Testis (tissue), 2 donors: ENCODE measurements at regions not wholly inside any gene's neighbourhood (a gene's known extent, or its start where the extent isn't known, plus 50 kb on each side); places are given as distances from the start of the nearest gene placed in this dataset.
"Not testable (repeated sequence)": the region's sequence is repeated elsewhere in the genome, so short reads cannot be mapped to it uniquely, and the experiment has no call there.

Experiments
- DNase-seq: peaks from one replicate; pipeline ENCODE4 v3.0.0-alpha.2; 2019
- H3K27ac ChIP-seq, 2 donors: fragments of 200-600 bp; sonication (generic); one replicate each; pipeline ENCODE4 v1.5.1; 2019
- H3K27me3 ChIP-seq: fragments of 200-600 bp; sonication (generic); one replicate; pipeline ENCODE4 v1.5.1; 2019
- H3K36me3 ChIP-seq: fragments of 200-600 bp; sonication (generic); one replicate; pipeline ENCODE4 v1.5.1; 2017; ENCODE audit warnings: low read depth; ENCODE audit errors: missing control alignments
- H3K4me1 ChIP-seq: fragments of 200-600 bp; sonication (generic); one replicate; pipeline ENCODE4 v1.5.1; 2019
- H3K4me3 ChIP-seq, 2 donors: fragments of 200-600 bp; sonication (generic); one replicate each; pipeline ENCODE4 v1.5.1; 2017 to 2019
- H3K9me3 ChIP-seq: fragments of 200-600 bp; sonication (generic); one replicate; pipeline ENCODE4 v1.5.1; 2017
- CTCF ChIP-seq, 3 experiments: fragments of 450-650 bp in 2 of 3; fragments of 200-600 bp in 1 of 3; sonication (generic) in 1 of 3; IDR thresholded peaks; one replicate each; pipeline ENCODE4 v1.5.1; 2016 to 2019; ENCODE audit warnings: antibody characterized with exemption in 3 of 3, mild to moderate bottlenecking in 2 of 3, moderate library complexity in 1 of 3
- POLR2A ChIP-seq: fragments of 450-650 bp; IDR thresholded peaks from one replicate; pipeline ENCODE4 v1.6.1; 2017; ENCODE audit warnings: antibody characterized with exemption, mild to moderate bottlenecking, moderate library complexity
- WGBS, 2 donors: methylation state at CpG; one replicate each; pipeline ENCODE4 v1.1.5; 2018; 5-methylcytosine and 5-hydroxymethylcytosine counted together
- intact Hi-C: fragments of 100-400 bp; cut with DNase I; formaldehyde crosslinking; loops from one replicate; pipeline ENCODE4 v1.15.1; 2023; ENCODE audit warnings: low total_unique reads

- WGBS, 2 donors: 80 to 83% methylated on average over 1 of the region's 1 CpG
- no peaks in the 10 kb centered on the region for H3K27me3 ChIP-seq
- no peaks in the 10 kb centered on the region for H3K9me3 ChIP-seq
- H3K27ac ChIP-seq: no peak overlapping the region
- H3K4me3 ChIP-seq: no peak overlapping the region
- intact Hi-C loops: no loop called here
- DNase-seq: no peak
- no peaks in the 10 kb centered on the region for H3K4me1 ChIP-seq
- TF ChIP-seq CTCF (IDR thresholded peaks at IDR 0.05) (no peak), POLR2A (no peak)
- H3K36me3 ChIP-seq: no peaks in the 10 kb centered on the region
These were observed 274.6 kb upstream of the SLC16A7 start for GRCh38 chr12:59321278-59321677.

GRCh38 chr12:59320112-59320511, 275.7 kb upstream of the SLC16A7 start:
- intact Hi-C loops: no loop called here
- Histone ChIP-seq H3K4me1 (no peaks in the 10 kb centered on the region), H3K27me3 (no peaks in the 10 kb centered on the region), H3K9me3 (no peaks in the 10 kb centered on the region), H3K27ac (no peak overlapping the region), H3K36me3 (no peaks in the 10 kb centered on the region), H3K4me3 (no peak overlapping the region)
- TF ChIP-seq POLR2A (no peak), CTCF (IDR thresholded peaks at IDR 0.05) (no peak)
- 92 to 95% methylated on average over 1 of the region's 1 CpG for WGBS, 2 donors
- DNase-seq: no peak

- no peak overlapping the region for H3K27ac ChIP-seq
- no peaks in the 10 kb centered on the region for H3K27me3 ChIP-seq
- intact Hi-C loops: no loop called here
- no peak for TF ChIP-seq CTCF (IDR thresholded peaks at IDR 0.05)
- TF ChIP-seq POLR2A: no peak
- no peaks in the 10 kb centered on the region for H3K4me1 ChIP-seq
- WGBS, 2 donors: 90 to 92% methylated on average over 2 of the region's 2 CpGs
- H3K36me3 ChIP-seq: no peaks in the 10 kb centered on the region
- H3K4me3 ChIP-seq: no peak overlapping the region
- no peak for DNase-seq
- H3K9me3 ChIP-seq: no peaks in the 10 kb centered on the region
These were observed 276.9 kb upstream of the SLC16A7 start for GRCh38 chr12:59318940-59319339.

GRCh38 chr12:59317598-59317997, 278.2 kb upstream of the SLC16A7 start:
- no peaks in the 10 kb centered on the region for H3K36me3 ChIP-seq
- 81 to 84% methylated on average over 6 of the region's 6 CpGs for WGBS, 2 donors
- H3K4me1 ChIP-seq: no peaks in the 10 kb centered on the region
- intact Hi-C loops: no loop called here
- no peak for DNase-seq
- TF ChIP-seq POLR2A (no peak), CTCF (IDR thresholded peaks at IDR 0.05) (no peak)
- H3K27me3 ChIP-seq: no peaks in the 10 kb centered on the region
- no peaks in the 10 kb centered on the region for H3K9me3 ChIP-seq
- no peak overlapping the region for H3K27ac ChIP-seq
- H3K4me3 ChIP-seq: no peak overlapping the region

- 82 to 95% methylated on average over 3 of the region's 3 CpGs for WGBS, 2 donors
These were observed 278.9 kb upstream of the SLC16A7 start for GRCh38 chr12:59316938-59317337.

GRCh38 chr12:59316354-59316753, 279.5 kb upstream of the SLC16A7 start:
- H3K27me3 ChIP-seq, H3K4me1 ChIP-seq, H3K36me3 ChIP-seq, H3K9me3 ChIP-seq, intact Hi-C loops, DNase-seq, H3K4me3 ChIP-seq, H3K27ac ChIP-seq: not testable (repeated sequence)
- 85 to 96% methylated on average over 13 of the region's 13 CpGs for WGBS, 2 donors

More at GRCh38 chr12:59316938-59317337, 278.9 kb upstream of the SLC16A7 start:
- Histone ChIP-seq H3K36me3 (no peaks in the 10 kb centered on the region), H3K9me3 (no peaks in the 10 kb centered on the region), H3K27me3 (no peaks in the 10 kb centered on the region), H3K4me1 (no peaks in the 10 kb centered on the region), H3K27ac (no peak overlapping the region), H3K4me3 (no peak overlapping the region)
- DNase-seq: no peak
- TF ChIP-seq POLR2A: no peak
- TF ChIP-seq CTCF (IDR thresholded peaks at IDR 0.05): no peak
- intact Hi-C loops: no loop called here
